Ovary (tissue), 7 donors: ENCODE measurements at regions not wholly inside any gene's neighbourhood (a gene's known extent, or its start where the extent isn't known, plus 50 kb on each side); places are given as distances from the start of the nearest gene placed in this dataset.

Source experiments
- DNase-seq, 5 donors: peaks; one replicate each; pipeline ENCODE4 v3.0.0-alpha.2; 2019 to 2020
- H3K27ac ChIP-seq, 2 donors: fragments of 200-600 bp; one replicate each; pipeline versions ENCODE4 v1.5.1 to v1.8.0; 2019 to 2022
- H3K27me3 ChIP-seq: fragments of 200-600 bp; one replicate; pipeline ENCODE4 v1.8.0; 2022
- H3K36me3 ChIP-seq: fragments of 200-600 bp; sonication (generic); one replicate; pipeline ENCODE4 v1.5.1; 2019
- H3K4me1 ChIP-seq: one replicate; pipeline ENCODE4 v1.8.1; 2013; ENCODE audit warnings: mild to moderate bottlenecking, moderate library complexity; ENCODE audit not compliant: insufficient read depth
- H3K4me3 ChIP-seq: fragments of 200-600 bp; sonication (generic); one replicate; pipeline ENCODE4 v1.5.1; 2017
- H3K9me3 ChIP-seq, 2 donors: fragments of 200-600 bp in 1 of 2; sonication (generic) in 1 of 2; one replicate each; pipeline versions ENCODE4 v1.5.1 to v1.8.1; 2013 to 2019; ENCODE audit warnings: mild to moderate bottlenecking in 1 of 2, moderate library complexity in 1 of 2
- EP300 ChIP-seq: sonication (generic); formaldehyde crosslinking; IDR thresholded peaks from one replicate; pipeline ENCODE4 v1.6.1; 2017; ENCODE audit warnings: antibody characterized with exemption
- POLR2A ChIP-seq: fragments of 450-650 bp; IDR thresholded peaks from one replicate; pipeline ENCODE4 v1.6.1; 2017; ENCODE audit warnings: antibody characterized with exemption, mild to moderate bottlenecking, moderate library complexity
- WGBS, 3 donors: extraction: QIAGEN DNeasy Blood & Tissue Kit in 1 of 3; methylation state at CpG; one replicate each; pipeline versions ENCODE4 v1.1.5 to v1.1.7; 2013 to 2017; 5-methylcytosine and 5-hydroxymethylcytosine counted together
- intact Hi-C, 4 donors: fragments of 100-400 bp; cut with DNase I; formaldehyde crosslinking; loops; one replicate each; pipeline versions ENCODE4 v1.11.0 to v1.15.1; 2022 to 2023
- TF ChIP-seq, protein P1 (sequence below), 3 donors: fragments of 450-650 bp in 2 of 3; fragments of 200-600 bp in 1 of 3; IDR thresholded peaks; one replicate each; pipeline versions ENCODE4 v1.5.1 to v1.8.0; 2016 to 2022; ENCODE audit warnings: antibody characterized with exemption in 3 of 3, mild to moderate bottlenecking in 1 of 3
- donor health status: DM: no; HTN: no; CAD: no; lungs with moderate emphysema.
- donor health status: DM: no; HTN: no; CAD: no.
- donor health status: Bipolar disorder and iron deficiency.
- donor health status: DM: no; HTN: no; CAD: no.
- donor health status: DM: yes; HTN: yes; CAD: no.

GRCh38 chr4:53646795-53647194, 55.5 kb upstream of the LNX1 start:
- TF ChIP-seq, protein P1, sequence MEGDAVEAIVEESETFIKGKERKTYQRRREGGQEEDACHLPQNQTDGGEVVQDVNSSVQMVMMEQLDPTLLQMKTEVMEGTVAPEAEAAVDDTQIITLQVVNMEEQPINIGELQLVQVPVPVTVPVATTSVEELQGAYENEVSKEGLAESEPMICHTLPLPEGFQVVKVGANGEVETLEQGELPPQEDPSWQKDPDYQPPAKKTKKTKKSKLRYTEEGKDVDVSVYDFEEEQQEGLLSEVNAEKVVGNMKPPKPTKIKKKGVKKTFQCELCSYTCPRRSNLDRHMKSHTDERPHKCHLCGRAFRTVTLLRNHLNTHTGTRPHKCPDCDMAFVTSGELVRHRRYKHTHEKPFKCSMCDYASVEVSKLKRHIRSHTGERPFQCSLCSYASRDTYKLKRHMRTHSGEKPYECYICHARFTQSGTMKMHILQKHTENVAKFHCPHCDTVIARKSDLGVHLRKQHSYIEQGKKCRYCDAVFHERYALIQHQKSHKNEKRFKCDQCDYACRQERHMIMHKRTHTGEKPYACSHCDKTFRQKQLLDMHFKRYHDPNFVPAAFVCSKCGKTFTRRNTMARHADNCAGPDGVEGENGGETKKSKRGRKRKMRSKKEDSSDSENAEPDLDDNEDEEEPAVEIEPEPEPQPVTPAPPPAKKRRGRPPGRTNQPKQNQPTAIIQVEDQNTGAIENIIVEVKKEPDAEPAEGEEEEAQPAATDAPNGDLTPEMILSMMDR (IDR thresholded peaks at IDR 0.05) = no peak
- TF ChIP-seq POLR2A (no peak), EP300 (no peak)
- intact Hi-C loops = no loop called here
- no peaks in the 10 kb centered on the region for H3K36me3 ChIP-seq
- no peak overlapping the region for H3K27ac ChIP-seq
- DNase-seq = no peak
- no peak overlapping the region for H3K4me3 ChIP-seq
- no peaks in the 10 kb centered on the region for H3K27me3 ChIP-seq
- 25 to 29% (median 28%) methylated on average over 3 of the region's 3 CpGs for WGBS, 3 donors
- H3K4me1 ChIP-seq = no peaks in the 10 kb centered on the region
- H3K9me3 ChIP-seq = no peaks in the 10 kb centered on the region

DNA sequence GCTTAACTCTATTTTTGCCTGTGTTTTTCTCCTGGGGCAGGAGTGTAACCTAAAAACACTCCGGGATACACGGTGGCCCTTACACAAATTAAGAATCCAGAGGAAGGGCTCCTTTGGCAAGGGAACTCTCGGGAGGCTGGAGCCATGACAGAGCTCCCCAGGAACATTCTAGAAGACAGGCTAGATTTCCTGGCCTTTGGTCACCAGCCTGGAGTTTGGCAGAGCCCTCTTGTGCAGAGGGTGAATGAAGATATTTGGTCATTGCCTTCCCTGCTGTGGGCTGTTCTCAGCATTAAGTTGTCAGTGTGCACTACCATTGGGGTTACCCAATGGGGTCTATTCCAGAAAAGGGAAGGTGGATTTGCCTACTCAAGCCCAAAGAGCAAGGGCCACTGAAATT, 53.8 kb upstream of the LNX1 start:
- TF ChIP-seq EP300 (no peak), POLR2A (no peak)
- TF ChIP-seq, protein P1 (IDR thresholded peaks at IDR 0.05) = no peak
- no peaks in the 10 kb centered on the region for H3K27me3 ChIP-seq
- no peak for DNase-seq
- no peaks in the 10 kb centered on the region for H3K36me3 ChIP-seq
- H3K4me3 ChIP-seq = no peak overlapping the region
- H3K4me1 ChIP-seq = no peaks in the 10 kb centered on the region
- intact Hi-C loops = no loop called here
- H3K9me3 ChIP-seq = no peaks in the 10 kb centered on the region
- H3K27ac ChIP-seq = no peak overlapping the region
- whole genome bisulfite sequencing, 3 donors = 83 to 92% (median 87%) methylated on average over 3 of the region's 3 CpGs

GRCh38 chr4:53644607-53645006, 53.3 kb upstream of the LNX1 start:
- WGBS, 3 donors = 85 to 90% (median 86%) methylated on average over 3 of the region's 3 CpGs
- Histone ChIP-seq H3K9me3 (no peaks in the 10 kb centered on the region), H3K36me3 (no peaks in the 10 kb centered on the region), H3K4me1 (no peaks in the 10 kb centered on the region), H3K4me3 (no peak overlapping the region), H3K27ac (no peak overlapping the region), H3K27me3 (no peaks in the 10 kb centered on the region)
- DNase-seq = no peak
- intact Hi-C loops = no loop called here
- TF ChIP-seq, protein P1 (IDR thresholded peaks at IDR 0.05) = no peak
- TF ChIP-seq EP300 = no peak
- no peak for TF ChIP-seq POLR2A
